Thyroid gland (tissue), 4 donors: ENCODE measurements at regions not wholly inside any gene's neighbourhood (a gene's known extent, or its start where the extent isn't known, plus 50 kb on each side); places are given as distances from the start of the nearest gene placed in this dataset.
"Not testable (repeated sequence)": the region's sequence is repeated elsewhere in the genome, so short reads cannot be mapped to it uniquely, and the experiment has no call there.

Source experiments
- DNase-seq, 2 donors: peaks; one replicate each; pipeline ENCODE4 v3.0.0-alpha.2; 2019
- H3K27ac ChIP-seq, 3 donors: fragments of 200-600 bp; sonication (generic); 1 replicate in 2 of 3; 2 replicates in 1 of 3; pipeline ENCODE4 v1.5.1; 2016 to 2019; ENCODE audit warnings: mild to moderate bottlenecking in 1 of 3, moderate library complexity in 1 of 3
- H3K27me3 ChIP-seq: fragments of 200-600 bp; sonication (generic); one replicate; pipeline ENCODE4 v1.5.1; 2019
- H3K36me3 ChIP-seq, 2 donors: fragments of 200-600 bp; sonication (generic); one replicate each; pipeline ENCODE4 v1.5.1; 2016 to 2019
- H3K4me1 ChIP-seq, 2 donors: fragments of 200-600 bp; sonication (generic); one replicate each; pipeline ENCODE4 v1.5.1; 2017 to 2019
- H3K4me3 ChIP-seq, 3 donors: fragments of 200-600 bp; sonication (generic); replicated peaks in 1 of 3; 1 replicate in 2 of 3; 2 replicates in 1 of 3; pipeline ENCODE4 v1.5.1; 2016; ENCODE audit warnings: mild to moderate bottlenecking in 1 of 3
- H3K9me3 ChIP-seq: fragments of 200-600 bp; sonication (generic); one replicate; pipeline ENCODE4 v1.5.1; 2017
- CTCF ChIP-seq, 6 experiments: fragments of 200-600 bp in 3 of 6; fragments of 450-650 bp in 3 of 6; sonication (generic) in 3 of 6; IDR thresholded peaks; one replicate each; pipeline ENCODE4 v1.5.1; 2016 to 2019; ENCODE audit warnings: antibody characterized with exemption in 6 of 6, mild to moderate bottlenecking in 2 of 6, inconsistent platforms in 1 of 6, moderate library complexity in 1 of 6
- POLR2A ChIP-seq, 2 donors: fragments of 450-650 bp; IDR thresholded peaks; one replicate each; pipeline ENCODE4 v1.6.1; 2017; ENCODE audit warnings: antibody characterized with exemption in 2 of 2, mild to moderate bottlenecking in 2 of 2, moderate library complexity in 1 of 2
- WGBS, 2 donors: methylation state at CpG; one replicate each; pipeline ENCODE4 v1.1.5; 2017; 5-methylcytosine and 5-hydroxymethylcytosine counted together
- intact Hi-C: fragments of 100-400 bp; cut with DNase I; formaldehyde crosslinking; loops from one replicate; pipeline ENCODE4 v1.15.1; 2023

- Histone ChIP-seq H3K36me3 (no peaks in the 10 kb centered on the region), H3K4me1 (no peaks in the 10 kb centered on the region), H3K27ac (no peak overlapping the region), H3K4me3 (no peak overlapping the region), H3K27me3 (no peaks in the 10 kb centered on the region), H3K9me3 (no peaks in the 10 kb centered on the region)
- DNase-seq, result no peak
- TF ChIP-seq CTCF (IDR thresholded peaks at IDR 0.05) (no peak), POLR2A (IDR thresholded peaks at IDR 0.05) (no peak)
- intact Hi-C loops, result no loop called here
- WGBS, 2 donors, result 68 to 75% methylated on average over 3 to 4 of the region's 4 CpGs
Observed at GRCh38 chr21:22795644-22796043, 1797.4 kb downstream of the NCAM2 start.

GRCh38 chr21:22796147-22796546 is 1797.9 kb downstream of the NCAM2 start:
- intact Hi-C loops, result no loop called here
- 91 to 92% methylated on average over 9 of the region's 9 CpGs for WGBS, 2 donors

GRCh38 chr21:22804151-22804550 is 1805.9 kb downstream of the NCAM2 start:
- H3K4me1 ChIP-seq, result no peaks in the 10 kb centered on the region
- H3K27me3 ChIP-seq, result no peaks in the 10 kb centered on the region
- no peaks in the 10 kb centered on the region for H3K9me3 ChIP-seq
- H3K27ac ChIP-seq, result no peak overlapping the region
- H3K36me3 ChIP-seq, result no peaks in the 10 kb centered on the region
- TF ChIP-seq POLR2A (IDR thresholded peaks at IDR 0.05), result no peak
- TF ChIP-seq CTCF (IDR thresholded peaks at IDR 0.05), result no peak
- no peak for DNase-seq
- H3K4me3 ChIP-seq, result no peak overlapping the region
- 65 to 81% methylated on average over 3 of the region's 3 CpGs for whole genome bisulfite sequencing, 2 donors
- intact Hi-C loops, result no loop called here

More at GRCh38 chr21:22796147-22796546, 1797.9 kb downstream of the NCAM2 start:
- Histone ChIP-seq H3K27ac (no peak overlapping the region), H3K9me3 (no peaks in the 10 kb centered on the region), H3K27me3 (no peaks in the 10 kb centered on the region), H3K4me3 (no peak overlapping the region), H3K4me1 (no peaks in the 10 kb centered on the region), H3K36me3 (no peaks in the 10 kb centered on the region)
- no peak for DNase-seq
- TF ChIP-seq POLR2A (IDR thresholded peaks at IDR 0.05) (no peak), CTCF (IDR thresholded peaks at IDR 0.05) (no peak)

- H3K4me1 ChIP-seq, result no peaks in the 10 kb centered on the region
- TF ChIP-seq POLR2A (IDR thresholded peaks at IDR 0.05), result no peak
- TF ChIP-seq CTCF (IDR thresholded peaks at IDR 0.05), result no peak
- no peak overlapping the region for H3K4me3 ChIP-seq
- no peak overlapping the region for H3K27ac ChIP-seq
- intact Hi-C loops, result no loop called here
- H3K27me3 ChIP-seq, result no peaks in the 10 kb centered on the region
- 90 to 91% methylated on average over 3 of the region's 3 CpGs for WGBS, 2 donors
- no peaks in the 10 kb centered on the region for H3K36me3 ChIP-seq
- no peaks in the 10 kb centered on the region for H3K9me3 ChIP-seq
- DNase-seq, result no peak
Observed at GRCh38 chr21:22806278-22806677, 1808.1 kb downstream of the NCAM2 start.

GRCh38 chr21:22813201-22813600 is 1815.0 kb downstream of the NCAM2 start:
- Histone ChIP-seq H3K4me3 (no peak overlapping the region), H3K9me3 (no peaks in the 10 kb centered on the region), H3K27me3 (no peaks in the 10 kb centered on the region), H3K4me1 (no peaks in the 10 kb centered on the region), H3K27ac (no peak overlapping the region), H3K36me3 (no peaks in the 10 kb centered on the region)
- 58 to 64% methylated on average over 3 of the region's 3 CpGs for WGBS, 2 donors
- no peak for DNase-seq
- intact Hi-C loops, result no loop called here
- TF ChIP-seq CTCF (IDR thresholded peaks at IDR 0.05) (no peak), POLR2A (IDR thresholded peaks at IDR 0.05) (no peak)

- DNase-seq, intact Hi-C loops, H3K27me3 ChIP-seq, H3K9me3 ChIP-seq, H3K36me3 ChIP-seq, H3K4me3 ChIP-seq, H3K4me1 ChIP-seq, H3K27ac ChIP-seq: not testable (repeated sequence)
- WGBS, 2 donors, result 87 to 91% methylated on average over 13 to 14 of the region's 40 CpGs
Observed at GRCh38 chr21:22818681-22819485, 1820.7 kb downstream of the NCAM2 start.
